Astrocyte (in vitro differentiated cells and primary cell): ENCODE measurements at regions not wholly inside any gene's neighbourhood (a gene's known extent, or its start where the extent isn't known, plus 50 kb on each side); places are given as distances from the start of the nearest gene placed in this dataset.

Experiments used
- DNase-seq: peaks from one replicate; pipeline ENCODE4 v3.0.0-alpha.2; 2010; ENCODE audit warnings: low read depth
- FAIRE-seq: peaks from 2 replicates; lab custom pipeline; 2011; peaks lifted over from hg19 to GRCh38; lab: Jason Lieb, UNC
- H2AFZ ChIP-seq: 2 replicates; pipeline ENCODE4 v1.6.0; 2012; ENCODE audit warnings: low read depth, low read length, inconsistent platforms
- H3K27ac ChIP-seq: 2 replicates; pipeline ENCODE4 v1.5.1; 2011; ENCODE audit warnings: low read depth, low read length, inconsistent platforms
- H3K27me3 ChIP-seq: 2 replicates; pipeline ENCODE4 v1.6.0; 2011; ENCODE audit warnings: low read length, inconsistent platforms; ENCODE audit not compliant: insufficient read depth
- H3K36me3 ChIP-seq: 2 replicates; pipeline ENCODE4 v1.5.1; 2011; ENCODE audit warnings: low read length, inconsistent platforms; ENCODE audit not compliant: insufficient read depth
- H3K4me1 ChIP-seq: 2 replicates; pipeline ENCODE4 v1.5.1; 2011; ENCODE audit warnings: low read length, inconsistent platforms; ENCODE audit not compliant: insufficient read depth
- H3K4me2 ChIP-seq: 2 replicates; pipeline ENCODE4 v1.6.0; 2012; ENCODE audit warnings: low read length, inconsistent platforms
- H3K4me3 ChIP-seq: 2 replicates; pipeline ENCODE4 v1.5.1; 2011; ENCODE audit warnings: low read depth, mild to moderate bottlenecking, low read length, inconsistent platforms; ENCODE audit not compliant: insufficient read depth
- H3K79me2 ChIP-seq: 2 replicates; pipeline ENCODE4 v1.6.0; 2012; ENCODE audit warnings: mild to moderate bottlenecking, low read length, inconsistent platforms; ENCODE audit not compliant: insufficient read depth
- H3K9ac ChIP-seq: 2 replicates; pipeline ENCODE4 v1.6.0; 2012; ENCODE audit warnings: mild to moderate bottlenecking, low read length, inconsistent platforms
- H3K9me3 ChIP-seq: 2 replicates; pipeline ENCODE4 v1.5.1; 2012; ENCODE audit warnings: low read depth, mild to moderate bottlenecking, low read length, inconsistent platforms; ENCODE audit not compliant: insufficient read depth
- H4K20me1 ChIP-seq: 2 replicates; pipeline ENCODE4 v1.6.0; 2012; ENCODE audit warnings: low read length, inconsistent platforms; ENCODE audit not compliant: insufficient read depth
- H3K27ac Mint-ChIP-seq: one replicate; pipeline ENCODE4 v1.8.0; 2021; ENCODE audit warnings: mild to moderate bottlenecking, mixed read lengths; ENCODE audit not compliant: unreplicated experiment
- H3K27me3 Mint-ChIP-seq: one replicate; pipeline ENCODE4 v1.8.0; 2021; ENCODE audit warnings: low read depth, mixed read lengths; ENCODE audit not compliant: unreplicated experiment
- H3K36me3 Mint-ChIP-seq: one replicate; pipeline ENCODE4 v1.8.0; 2021; ENCODE audit warnings: low read depth, mixed read lengths; ENCODE audit not compliant: unreplicated experiment
- H3K4me1 Mint-ChIP-seq: one replicate; pipeline ENCODE4 v1.8.0; 2021; ENCODE audit warnings: low read depth, mixed read lengths; ENCODE audit not compliant: unreplicated experiment
- H3K4me3 Mint-ChIP-seq: one replicate; pipeline ENCODE4 v1.8.0; 2021; ENCODE audit warnings: mild to moderate bottlenecking, moderate library complexity, mixed read lengths; ENCODE audit not compliant: unreplicated experiment
- H3K9me3 Mint-ChIP-seq: one replicate; pipeline ENCODE4 v1.8.0; 2021; ENCODE audit warnings: mild to moderate bottlenecking, mixed read lengths; ENCODE audit not compliant: unreplicated experiment
- CTCF ChIP-seq: IDR thresholded peaks from 2 replicates; pipeline ENCODE4 v1.5.1; 2011; ENCODE audit warnings: low read depth, mild to moderate bottlenecking, inconsistent platforms, low read length, moderate library complexity; ENCODE audit not compliant: insufficient read depth
- EZH2 ChIP-seq: IDR thresholded peaks from 2 replicates; pipeline ENCODE4 v1.6.1; 2012; ENCODE audit warnings: mild to moderate bottlenecking, low read length, inconsistent platforms; ENCODE audit not compliant: insufficient read depth

GRCh38 chr12:19659501-19659900 is 220.2 kb downstream of the AEBP2 start:
- no peaks in the 10 kb centered on the region for H3K9me3 ChIP-seq
- FAIRE-seq, result no peak
- no peak overlapping the region for H3K9ac ChIP-seq
- no peak overlapping the region for H2AFZ ChIP-seq
- Mint-ChIP-seq H3K27me3 (no peaks in the 10 kb centered on the region), H3K4me3 (no peak overlapping the region), H3K9me3 (no peaks in the 10 kb centered on the region), H3K4me1 (no peaks in the 10 kb centered on the region), H3K36me3 (no peaks in the 10 kb centered on the region), H3K27ac (no peak overlapping the region)
- no peaks in the 10 kb centered on the region for H4K20me1 ChIP-seq
- H3K4me3 ChIP-seq, result no peak overlapping the region
- no peaks in the 10 kb centered on the region for H3K79me2 ChIP-seq
- H3K4me2 ChIP-seq, result no peak overlapping the region
- H3K27me3 ChIP-seq, result no peaks in the 10 kb centered on the region
- TF ChIP-seq CTCF (no peak), EZH2 (no peak)
- H3K36me3 ChIP-seq, result no peaks in the 10 kb centered on the region
- no peak for DNase-seq
- no peak overlapping the region for H3K27ac ChIP-seq
- no peaks in the 10 kb centered on the region for H3K4me1 ChIP-seq

GRCh38 chr12:19665121-19665900 is 226.0 kb downstream of the AEBP2 start:
- no peak for FAIRE-seq
- no peaks in the 10 kb centered on the region for H3K4me1 ChIP-seq
- no peak overlapping the region for H3K4me3 ChIP-seq
- no peaks in the 10 kb centered on the region for H3K27me3 ChIP-seq
- no peak overlapping the region for H2AFZ ChIP-seq
- no peak overlapping the region for H3K27ac ChIP-seq
- H3K9ac ChIP-seq, result no peak overlapping the region
- Mint-ChIP-seq H3K9me3 (no peaks in the 10 kb centered on the region), H3K36me3 (no peaks in the 10 kb centered on the region), H3K4me1 (no peaks in the 10 kb centered on the region), H3K4me3 (no peak overlapping the region), H3K27ac (no peak overlapping the region), H3K27me3 (no peaks in the 10 kb centered on the region)
- H4K20me1 ChIP-seq, result no peaks in the 10 kb centered on the region
- DNase-seq, result no peak
- H3K79me2 ChIP-seq, result no peaks in the 10 kb centered on the region
- no peak for TF ChIP-seq CTCF
- TF ChIP-seq EZH2, result no peak
- H3K36me3 ChIP-seq, result no peaks in the 10 kb centered on the region
- H3K9me3 ChIP-seq, result no peaks in the 10 kb centered on the region
- no peak overlapping the region for H3K4me2 ChIP-seq

GRCh38 chr12:19666070-19666469 is 226.8 kb downstream of the AEBP2 start:
- no peaks in the 10 kb centered on the region for H3K36me3 Mint-ChIP-seq
- H3K4me3 ChIP-seq, result no peak overlapping the region

More at GRCh38 chr12:19666070-19666469, 226.8 kb downstream of the AEBP2 start:
- Histone ChIP-seq H3K27ac (no peak overlapping the region), H2AFZ (no peak overlapping the region), H4K20me1 (no peaks in the 10 kb centered on the region), H3K4me2 (no peak overlapping the region), H3K4me1 (no peaks in the 10 kb centered on the region), H3K36me3 (no peaks in the 10 kb centered on the region), H3K9ac (no peak overlapping the region), H3K9me3 (no peaks in the 10 kb centered on the region), H3K27me3 (no peaks in the 10 kb centered on the region), H3K79me2 (no peaks in the 10 kb centered on the region)
- DNase-seq (no peak), FAIRE-seq (no peak)
- no peak overlapping the region for H3K4me3 Mint-ChIP-seq
- H3K9me3 Mint-ChIP-seq, result no peaks in the 10 kb centered on the region
- H3K27ac Mint-ChIP-seq, result no peak overlapping the region
- no peaks in the 10 kb centered on the region for H3K27me3 Mint-ChIP-seq
- TF ChIP-seq CTCF, result no peak
- no peak for TF ChIP-seq EZH2
- no peaks in the 10 kb centered on the region for H3K4me1 Mint-ChIP-seq
